SH-SY5Y (cell line): ENCODE measurements at regions not wholly inside any gene's neighbourhood (a gene's known extent, or its start where the extent isn't known, plus 50 kb on each side); places are given as distances from the start of the nearest gene placed in this dataset.

ENCODE experiments used
- GATA2 ChIP-seq: IDR thresholded peaks from 2 replicates; pipeline ENCODE4 v1.6.1; 2011; ENCODE audit warnings: mild to moderate bottlenecking, low read depth, low read length
- GATA3 ChIP-seq: IDR thresholded peaks from 2 replicates; pipeline ENCODE4 v1.6.1; 2011; ENCODE audit warnings: low read depth, mild to moderate bottlenecking, low read length, moderate library complexity

GRCh38 chr18:75544051-75544481, 116.6 kb upstream of the SMIM21 start:
- TF ChIP-seq GATA3 (no peak), GATA2 (no peak)
